IPS-NIHi11 (cell line): ENCODE measurements at regions not wholly inside any gene's neighbourhood (a gene's known extent, or its start where the extent isn't known, plus 50 kb on each side); places are given as distances from the start of the nearest gene placed in this dataset.

Experiments
- DNase-seq: peaks from one replicate; pipeline ENCODE4 v3.0.0; 2012; ENCODE audit warnings: mixed read lengths, low spot score

DNA sequence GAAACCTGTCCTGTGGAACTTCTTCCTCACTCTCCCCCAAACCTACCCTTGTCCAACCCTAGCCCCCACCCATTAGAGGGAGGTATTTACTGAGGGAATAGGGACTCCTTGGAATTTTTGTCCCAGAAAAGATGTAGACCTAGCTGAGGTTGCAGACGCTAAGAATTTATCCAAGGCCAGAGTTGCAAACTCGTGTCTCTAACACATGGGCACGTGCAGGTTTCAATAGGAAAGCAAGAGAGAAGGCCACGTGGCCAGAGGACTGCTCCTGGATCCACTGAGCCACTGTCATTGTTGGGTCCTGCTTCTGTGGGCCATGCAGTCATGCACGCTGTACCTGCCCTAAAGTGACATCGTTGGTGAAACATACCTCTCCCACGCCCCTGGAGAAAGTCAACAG, 243.4 kb upstream of the KCNG1 start:
- no peak for DNase-seq

DNA sequence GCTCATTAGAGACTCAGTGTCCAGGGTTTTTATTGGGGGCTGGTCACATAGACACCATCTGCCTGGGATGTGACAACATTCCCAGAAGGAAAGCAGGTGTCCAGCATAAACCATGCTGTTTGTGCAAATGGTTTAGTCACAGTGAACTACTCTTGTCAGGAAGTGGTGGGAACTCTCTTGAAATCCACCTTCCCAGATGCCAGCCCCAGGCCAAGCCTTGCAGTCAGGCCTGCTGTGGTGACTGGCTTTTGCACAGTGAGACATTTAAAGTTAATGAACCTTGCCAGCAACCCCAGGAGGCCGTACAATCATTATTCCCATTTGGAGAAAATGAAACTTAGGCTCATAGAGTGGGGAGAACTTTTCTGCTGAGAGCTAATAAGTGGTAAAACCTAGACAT, 242.5 kb upstream of the KCNG1 start:
- DNase-seq, result no peak

DNA sequence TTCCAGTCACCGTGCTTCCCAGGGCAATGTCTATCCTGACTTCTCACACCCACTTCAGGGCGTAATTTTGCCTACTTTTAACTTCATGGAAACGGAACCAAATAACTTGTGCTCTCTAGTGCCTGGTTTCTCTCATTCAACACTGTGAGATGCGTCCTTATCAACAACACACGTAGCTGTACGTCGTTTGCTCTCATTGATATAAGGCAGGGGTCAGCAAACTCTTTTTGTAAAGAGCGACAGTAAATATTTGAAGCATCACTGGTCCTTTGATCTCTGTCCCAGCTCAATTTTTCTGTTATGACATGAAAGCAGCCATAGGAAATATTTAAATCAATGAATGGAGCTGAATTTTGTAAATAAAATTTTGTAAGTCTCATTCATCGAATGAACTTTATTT, 239.3 kb upstream of the KCNG1 start:
- DNase-seq, result no peak

DNA sequence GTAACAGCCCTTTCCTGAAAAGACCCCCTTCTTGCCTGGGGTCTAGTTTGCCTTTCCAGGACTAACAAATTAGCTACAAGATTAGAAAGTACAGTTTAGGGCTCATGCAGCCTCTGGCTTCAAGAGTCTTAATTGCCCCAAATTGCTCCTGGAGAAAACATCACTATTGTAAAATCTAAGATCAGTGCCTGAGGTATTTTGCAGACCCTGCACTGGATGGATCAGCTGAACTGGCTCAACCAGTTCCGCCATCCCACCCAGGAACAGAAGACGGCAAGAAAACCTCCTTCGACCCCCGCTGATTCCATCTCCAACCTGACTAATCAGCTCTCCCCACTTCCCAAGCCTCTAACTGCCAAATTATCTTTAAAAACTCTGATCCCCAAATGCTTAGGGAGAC, 236.5 kb upstream of the KCNG1 start:
- no peak for DNase-seq

DNA sequence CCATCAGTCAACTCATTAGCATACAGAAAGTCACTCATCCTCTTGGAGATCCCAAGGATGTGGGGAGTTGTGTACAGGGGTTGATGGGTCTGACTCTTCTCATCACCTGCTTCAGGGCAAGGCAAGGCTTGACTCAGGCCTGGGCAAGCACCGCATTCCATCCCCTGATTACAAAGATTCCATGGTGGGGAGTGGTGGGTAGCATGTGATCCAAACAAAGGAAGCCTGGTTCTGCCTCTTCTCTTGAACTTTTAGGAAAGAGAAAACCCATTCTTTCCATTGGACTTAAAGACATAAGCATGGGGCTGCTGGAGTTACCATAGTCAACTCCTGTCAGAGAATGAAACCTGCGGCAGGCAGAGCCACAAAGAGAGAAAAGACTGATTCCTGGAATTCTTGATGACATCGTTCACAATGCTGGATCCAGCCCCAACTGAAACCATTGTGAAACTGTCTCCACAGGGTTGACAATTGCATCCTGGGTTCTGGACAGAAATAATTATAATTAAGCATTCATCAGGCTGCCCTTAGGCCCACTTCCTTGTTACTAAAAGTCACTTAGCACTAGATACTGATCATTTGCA, 235.8 kb upstream of the KCNG1 start:
- DNase-seq, result no peak

DNA sequence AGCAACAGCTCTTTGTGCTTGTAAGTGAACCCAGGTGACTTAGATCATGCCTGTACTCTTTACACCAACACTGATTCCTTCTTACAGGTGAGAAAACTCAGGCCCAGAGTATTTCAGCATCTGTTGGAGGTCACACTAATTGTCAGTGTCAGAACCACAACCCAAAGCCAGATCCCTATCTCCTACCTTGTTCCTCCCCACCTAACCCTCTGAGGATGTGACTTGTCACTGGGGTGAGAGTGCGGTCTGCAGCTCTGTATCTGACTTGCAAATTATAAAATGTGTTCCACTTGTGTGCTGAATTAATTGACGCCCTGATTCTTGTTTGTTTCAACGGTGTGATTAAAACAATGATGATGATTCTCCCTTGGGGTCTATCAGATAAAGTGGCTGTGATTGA, 232.5 kb upstream of the KCNG1 start:
- no peak for DNase-seq

DNA sequence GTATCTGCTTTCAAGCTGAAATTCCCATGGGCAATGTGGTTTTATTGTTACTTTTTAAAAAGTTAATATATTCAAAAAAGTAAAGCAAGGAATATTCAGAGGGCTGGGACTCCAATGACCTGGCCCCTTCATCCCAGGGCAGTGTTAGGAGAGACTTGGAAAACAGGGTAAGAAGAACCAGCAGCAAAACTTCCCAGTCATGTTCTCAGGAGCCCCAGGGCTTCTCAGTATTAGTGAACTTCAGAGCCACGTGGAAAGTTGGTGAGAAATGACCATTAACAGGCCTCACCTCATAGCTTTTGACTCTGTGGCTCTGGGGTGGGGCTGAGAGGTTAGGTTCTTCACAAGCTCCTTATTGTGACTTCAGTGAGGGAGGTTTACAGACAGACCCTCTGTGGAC, 230.4 kb upstream of the KCNG1 start:
- DNase-seq, result no peak

DNA sequence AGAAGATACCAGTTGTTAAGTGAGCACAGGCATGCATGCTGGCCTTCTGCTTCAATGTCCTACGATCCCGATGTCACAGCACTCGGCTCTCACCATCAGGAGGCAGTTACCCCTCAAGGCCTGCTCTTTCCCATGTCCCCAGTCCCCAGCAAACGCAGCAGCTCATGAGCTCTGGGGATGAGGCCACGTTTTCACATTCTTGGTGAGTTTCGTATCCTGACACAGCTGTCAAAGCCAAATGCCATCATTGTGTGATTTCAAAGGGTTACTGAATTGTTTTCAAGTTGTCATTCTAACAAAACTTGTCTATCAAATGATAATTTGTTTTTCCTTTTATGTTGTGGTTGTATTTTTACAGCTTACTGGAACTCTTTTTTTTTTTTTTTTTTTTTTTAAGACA, 226.9 kb upstream of the KCNG1 start:
- no peak for DNase-seq

DNA sequence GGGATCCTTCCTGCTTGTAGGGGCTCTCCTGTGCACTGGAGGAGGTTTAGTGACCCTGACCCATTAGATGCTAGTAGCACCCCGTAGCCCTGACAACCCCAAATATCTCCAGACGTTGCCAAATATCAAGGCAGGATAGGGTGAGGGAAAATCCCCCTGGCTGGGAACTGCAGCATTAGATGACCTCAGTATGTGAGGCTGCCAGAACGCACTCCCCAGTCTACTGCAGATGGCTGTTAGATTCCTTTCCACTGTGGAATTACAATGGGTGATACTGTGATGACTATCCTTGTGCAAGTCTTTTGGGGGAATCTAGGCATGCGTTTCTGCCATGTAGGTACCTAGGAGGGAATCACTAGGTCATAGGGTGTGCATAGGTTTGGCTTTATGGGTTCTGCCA, 226.3 kb upstream of the KCNG1 start:
- no peak for DNase-seq

DNA sequence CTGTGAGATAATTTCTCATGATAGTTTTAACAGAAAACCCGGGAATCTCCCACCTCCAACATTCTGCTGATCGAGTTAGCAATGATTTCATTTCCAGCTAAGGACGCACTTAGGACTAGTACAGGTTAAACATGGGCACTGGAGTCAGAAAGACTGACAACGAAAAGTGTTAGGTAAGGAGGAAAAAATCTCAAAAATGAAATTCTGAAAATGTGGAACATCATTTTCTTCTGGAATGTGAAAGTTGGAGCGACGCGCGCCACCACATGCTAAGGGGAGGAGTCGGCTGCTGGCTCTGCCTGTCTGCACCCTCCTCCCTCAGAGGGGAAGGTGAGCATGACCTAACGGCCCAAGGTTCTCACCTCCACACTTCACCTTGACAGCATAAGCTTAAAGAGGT, 221.6 kb upstream of the KCNG1 start:
- DNase-seq, result no peak

DNA sequence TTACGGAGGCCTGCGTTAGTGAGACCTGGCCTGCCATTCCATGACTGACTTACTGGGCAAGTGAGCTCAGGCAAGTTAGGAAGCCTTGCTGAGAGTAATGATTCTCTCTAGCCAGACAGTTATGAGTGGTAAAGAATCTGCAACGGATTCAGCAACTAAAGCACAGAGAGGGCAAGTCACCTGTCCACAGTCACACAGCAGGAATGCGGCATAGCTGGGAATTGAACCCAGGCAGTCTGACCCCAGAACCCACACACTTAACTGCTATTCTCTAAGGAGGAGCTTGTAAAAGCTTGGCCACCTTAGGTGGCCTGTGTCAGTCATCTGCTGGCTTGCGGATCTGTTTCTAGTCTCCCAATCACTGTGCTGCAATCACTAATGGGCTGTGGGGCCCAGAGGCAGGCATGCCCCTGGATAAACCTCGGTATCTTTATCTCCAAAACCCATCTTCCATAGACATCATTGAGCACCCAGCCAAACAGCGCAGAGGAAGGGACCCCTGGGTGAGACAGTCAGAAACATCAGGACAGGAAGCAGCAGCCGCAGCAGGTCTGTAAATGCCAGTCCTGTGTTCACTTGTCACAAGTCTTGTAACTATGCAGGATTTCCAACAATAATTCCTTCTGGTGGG, 215.9 kb upstream of the KCNG1 start:
- no peak for DNase-seq

DNA sequence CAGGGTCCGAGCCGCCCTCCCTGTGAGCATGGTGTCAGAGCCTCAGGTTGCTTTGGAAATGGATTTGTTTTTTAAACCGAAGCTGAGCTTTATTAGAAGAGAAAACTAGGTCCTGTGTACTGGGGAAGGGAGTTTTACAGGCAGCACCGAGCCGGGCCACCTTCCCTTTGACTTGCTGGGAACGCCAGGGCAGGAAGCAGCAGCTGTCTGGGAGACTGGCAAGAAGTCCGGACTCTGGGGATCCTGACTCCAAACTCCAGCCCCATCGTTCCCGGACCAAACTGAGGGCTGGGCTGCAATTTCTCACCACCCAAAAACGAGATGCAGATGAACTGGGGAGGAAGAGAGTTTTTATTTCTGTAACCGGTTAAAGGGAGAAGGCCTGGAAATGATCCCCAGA, 214.9 kb upstream of the KCNG1 start:
- no peak for DNase-seq

DNA sequence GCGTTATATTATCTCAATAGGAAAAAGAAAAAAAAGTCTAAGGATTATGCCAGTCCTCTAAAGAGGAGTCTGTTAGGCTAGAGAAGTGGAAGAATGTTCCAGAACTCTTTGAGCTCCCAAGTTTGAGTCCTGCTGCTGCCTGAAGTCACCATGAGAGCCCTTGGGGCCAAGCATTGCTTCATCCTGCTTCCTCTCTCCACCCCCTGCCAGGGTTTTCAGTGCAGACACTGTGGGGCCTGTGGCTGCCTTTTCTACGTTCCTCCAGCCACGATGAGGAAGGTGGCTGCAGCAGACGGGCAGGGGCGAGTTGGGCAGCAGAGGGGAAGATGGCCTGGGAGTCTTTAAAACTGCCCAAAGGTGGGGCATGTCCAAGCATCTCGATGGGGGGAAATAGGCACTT, 214.4 kb upstream of the KCNG1 start:
- DNase-seq, result no peak

DNA sequence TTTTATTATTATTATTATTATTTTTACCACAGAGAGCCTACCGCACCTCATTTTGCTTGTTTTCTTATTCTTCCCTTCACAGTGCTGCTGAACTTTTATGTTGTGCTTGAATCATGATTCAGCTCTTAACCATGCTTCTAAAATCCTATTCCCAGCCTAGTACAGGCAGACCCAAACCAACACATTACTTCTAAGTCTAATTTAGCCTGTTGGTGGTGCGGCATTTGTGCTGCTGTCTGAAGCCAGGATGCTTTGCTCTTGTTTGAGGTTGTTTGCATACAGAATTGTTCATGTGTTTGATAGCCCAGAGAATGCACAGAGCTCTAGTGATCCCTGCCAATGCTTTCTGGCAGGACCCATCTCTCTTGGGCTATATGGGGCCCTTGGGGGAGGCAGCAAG, 213.5 kb upstream of the KCNG1 start:
- DNase-seq, result no peak

DNA sequence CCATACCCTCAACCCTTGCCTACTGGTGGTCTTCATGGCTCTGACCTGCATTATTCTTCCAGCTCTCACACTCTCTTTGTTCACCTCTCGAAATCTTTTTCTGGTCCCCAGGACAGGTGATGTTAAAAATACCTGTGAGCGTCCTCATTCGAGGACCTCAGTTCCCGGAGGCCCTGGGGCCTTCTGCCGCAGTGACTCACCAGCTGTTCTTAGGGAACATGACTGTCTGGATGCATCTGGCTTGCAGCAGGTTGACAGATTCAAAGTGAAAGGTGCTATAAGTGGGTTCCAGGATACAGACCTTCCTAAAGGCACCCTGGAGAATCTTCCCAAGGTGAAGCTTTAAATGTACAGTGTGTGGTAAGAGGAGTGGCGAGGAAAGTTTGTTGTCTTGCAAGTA, 210.4 kb upstream of the KCNG1 start:
- no peak for DNase-seq

DNA sequence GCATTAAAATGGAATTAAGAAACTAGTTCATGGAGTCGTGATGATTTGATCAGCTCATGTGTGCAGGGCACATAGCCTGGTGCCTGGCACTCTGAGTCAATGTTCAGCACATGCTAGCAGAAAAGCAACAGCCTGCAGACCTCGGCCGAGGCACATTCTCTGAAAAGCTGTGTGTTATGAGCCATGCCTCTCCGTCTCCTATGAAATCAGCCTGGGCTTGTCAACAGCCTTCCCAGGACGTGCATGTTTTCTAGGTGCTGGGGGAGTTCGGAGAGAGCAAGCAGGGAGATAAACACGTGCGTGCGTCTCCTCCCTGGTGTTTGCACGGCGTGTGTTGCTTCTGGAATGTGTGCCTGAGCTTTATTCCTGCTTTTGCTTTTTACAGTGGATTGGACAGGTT, 207.8 kb upstream of the KCNG1 start:
- no peak for DNase-seq

DNA sequence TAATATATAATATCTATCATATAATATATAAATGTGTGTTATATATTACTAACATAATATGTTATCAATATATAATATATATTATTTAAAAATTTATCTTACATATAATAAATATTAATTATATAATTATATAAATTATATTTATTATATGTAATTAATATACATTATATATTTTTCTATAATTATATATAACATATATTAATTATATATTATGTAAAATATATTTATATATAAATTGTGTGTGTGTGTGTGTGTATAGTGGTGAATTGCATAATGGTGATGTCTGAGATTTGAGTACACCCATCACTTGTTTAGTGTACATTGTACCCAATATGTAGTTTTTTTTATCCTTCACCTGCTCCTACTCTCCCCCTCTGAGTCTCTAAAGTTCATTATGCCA, 205.9 kb upstream of the KCNG1 start:
- DNase-seq, result no peak

DNA sequence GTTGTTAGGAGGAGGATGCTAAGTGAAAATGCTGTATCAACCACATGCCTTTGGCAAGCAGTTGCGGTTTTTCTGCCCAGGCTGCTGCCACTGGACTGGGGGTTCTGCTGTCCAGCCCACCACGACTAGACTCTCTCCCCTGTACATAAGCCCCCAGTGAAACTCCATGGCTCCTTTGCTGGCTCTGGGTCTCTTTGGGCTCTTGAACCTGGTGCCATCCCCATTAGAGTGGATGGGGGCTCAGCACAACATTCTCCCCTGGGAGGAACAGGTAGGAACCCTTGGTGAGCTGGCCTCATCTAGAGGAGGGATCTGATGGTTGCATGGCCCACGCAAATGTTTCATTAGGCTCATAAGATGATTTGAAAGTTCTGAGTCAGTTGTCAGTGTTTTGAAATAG, 204.8 kb upstream of the KCNG1 start:
- no peak for DNase-seq

DNA sequence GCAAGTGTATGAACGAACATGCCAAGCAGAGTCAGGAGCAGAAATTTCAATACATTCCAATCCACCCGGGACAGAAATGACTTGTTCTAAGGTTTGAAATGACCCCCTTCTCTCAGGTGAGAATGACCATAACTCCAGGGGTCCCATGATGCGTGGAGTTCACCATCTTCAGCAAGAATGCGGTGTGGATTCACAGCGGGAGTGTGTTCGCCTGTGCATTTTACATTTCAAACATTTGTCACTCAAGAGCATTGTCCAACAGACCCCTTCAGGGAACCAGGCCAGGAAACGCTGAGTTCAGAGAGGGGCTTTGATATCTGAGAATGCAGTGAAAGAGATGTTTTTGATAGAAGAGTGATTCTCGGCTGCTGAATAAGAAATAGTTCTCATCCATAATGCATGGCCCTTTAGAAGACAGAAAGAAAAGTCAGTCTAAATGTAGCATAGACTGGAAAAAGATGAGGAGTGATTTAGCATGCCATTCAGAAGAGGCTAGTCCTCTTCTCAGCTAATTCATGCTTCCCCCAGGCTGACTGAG, 200.3 kb upstream of the KCNG1 start:
- DNase-seq, result no peak

DNA sequence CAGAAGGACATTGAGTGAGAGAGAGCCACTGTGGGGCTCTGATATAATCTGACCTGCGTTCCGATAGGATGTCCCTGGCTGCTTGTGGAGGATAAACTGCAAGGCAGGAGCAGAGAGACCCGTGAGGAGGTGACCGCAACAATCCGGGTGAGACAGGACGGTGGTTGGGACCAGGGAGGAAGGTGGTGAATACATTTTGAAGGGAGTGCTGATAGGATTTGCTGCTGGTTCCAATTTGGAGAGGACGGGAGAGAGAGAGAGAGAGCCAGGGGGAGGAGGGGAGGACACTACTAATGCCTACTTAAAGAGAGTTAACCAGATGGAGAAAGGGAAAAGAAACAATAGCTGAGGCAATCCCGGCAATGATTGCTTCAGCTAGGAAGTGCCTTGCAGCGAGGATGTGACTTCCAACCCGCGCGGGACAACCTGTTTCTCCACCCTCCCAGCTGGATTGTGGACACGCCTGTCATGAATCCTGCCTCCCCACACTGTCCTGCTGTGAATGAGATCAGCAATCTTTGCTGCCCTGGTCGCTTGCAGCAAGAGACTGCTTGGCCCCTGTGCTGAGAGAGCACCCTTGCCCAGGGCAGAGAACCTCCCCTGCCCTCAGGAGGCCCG, 199.0 kb upstream of the KCNG1 start:
- peak; percentile 28 for DNase-seq

DNA sequence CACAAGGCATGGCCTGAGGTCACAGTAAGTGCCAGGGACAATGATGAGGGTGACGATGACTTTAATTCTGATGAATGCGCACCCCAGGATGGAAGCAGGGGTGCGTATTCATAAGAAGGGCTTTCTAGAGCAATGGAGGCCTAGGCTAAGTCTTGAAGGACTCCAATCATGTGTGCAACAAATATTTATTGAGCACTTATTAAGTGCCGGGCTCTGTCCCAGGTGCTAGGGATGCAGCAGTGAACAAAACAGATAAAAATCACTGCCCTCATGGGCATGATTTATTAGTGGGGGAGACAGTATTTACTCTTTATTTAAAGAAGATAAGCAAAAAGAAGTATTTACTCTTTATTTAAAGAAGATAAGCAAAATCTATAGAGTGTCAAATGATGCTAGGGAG, 198.2 kb upstream of the KCNG1 start:
- no peak for DNase-seq

DNA sequence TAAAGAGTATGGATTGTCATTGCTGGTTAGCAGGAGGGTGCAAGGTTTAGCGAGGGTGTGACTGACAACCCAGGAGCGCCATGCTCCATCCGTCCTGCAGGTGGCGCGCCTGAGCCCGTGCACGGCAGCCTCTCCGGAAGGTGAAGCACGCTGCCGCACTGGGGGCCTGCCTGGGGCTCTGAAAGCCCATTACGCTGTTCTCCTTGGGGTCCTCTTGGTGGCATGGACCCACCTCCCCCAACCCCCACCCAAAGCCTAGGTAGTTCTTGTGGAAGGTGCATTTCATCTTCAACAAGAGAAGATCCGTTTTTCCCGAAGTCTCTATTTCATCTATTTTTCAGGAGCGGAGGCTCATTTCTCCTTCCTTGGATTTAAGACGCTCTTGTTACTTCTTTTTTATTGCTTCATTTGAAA, 197.4 kb upstream of the KCNG1 start:
- peak; percentile 87 for DNase-seq

DNA sequence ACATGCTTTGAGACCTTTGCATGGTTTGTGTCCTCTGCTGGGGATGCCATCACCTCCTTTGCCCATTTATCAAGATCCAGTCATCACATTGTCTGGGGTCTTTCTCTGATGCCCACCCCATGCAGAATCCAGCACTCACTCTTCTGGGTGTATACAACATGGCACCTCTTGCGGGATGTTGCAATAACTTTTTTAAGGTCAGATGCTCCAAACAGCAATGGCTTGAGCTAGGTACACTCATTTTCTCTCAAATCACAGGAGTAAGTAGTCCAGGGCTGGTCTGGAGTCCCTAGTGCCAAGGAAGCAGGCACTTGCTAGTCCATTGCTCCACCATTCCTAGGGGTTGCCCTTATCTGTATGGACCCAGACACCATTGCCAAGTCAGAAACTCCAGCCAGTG, 196.6 kb upstream of the KCNG1 start:
- no peak for DNase-seq

DNA sequence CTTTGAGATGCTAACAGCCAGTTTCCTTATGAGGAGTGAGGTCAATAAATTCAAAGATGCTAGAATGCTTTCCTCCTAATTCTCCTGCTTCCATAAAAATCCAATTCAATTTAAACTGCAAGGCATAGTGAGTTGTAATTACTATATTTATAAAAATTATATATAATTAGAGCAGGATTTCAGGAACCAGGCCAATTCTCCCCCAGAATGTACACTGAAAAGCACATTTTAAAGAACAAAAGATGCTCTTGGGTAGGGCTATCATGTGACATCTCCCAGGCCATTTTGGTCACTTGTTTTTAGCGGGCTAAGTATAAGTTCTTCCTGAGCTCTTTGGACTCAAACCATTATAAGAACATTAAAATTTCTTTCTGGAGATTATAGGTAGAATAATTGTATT, 195.7 kb upstream of the KCNG1 start:
- no peak for DNase-seq
